DND-41 (cell line): ENCODE measurements at regions not wholly inside any gene's neighbourhood (a gene's known extent, or its start where the extent isn't known, plus 50 kb on each side); places are given as distances from the start of the nearest gene placed in this dataset.

ENCODE experiments used
- CTCF ChIP-seq: IDR thresholded peaks from 2 replicates; pipeline ENCODE4 v1.5.1; 2012; ENCODE audit warnings: borderline replicate concordance, low read length, moderate library complexity, mild to moderate bottlenecking; ENCODE audit not compliant: poor library complexity, severe bottlenecking; ENCODE audit errors: extremely low read depth
- EZH2 ChIP-seq: IDR thresholded peaks from 3 replicates; pipeline ENCODE4 v1.6.1; 2012; ENCODE audit warnings: borderline replicate concordance, low read depth, mild to moderate bottlenecking, moderate library complexity, low read length, inconsistent platforms; ENCODE audit not compliant: severe bottlenecking

GRCh38 chr13:59318320-59318930 is 845.3 kb downstream of the DIAPH3 start:
- TF ChIP-seq CTCF (peak; percentile 83), EZH2 (no peak)
